ENCODE measurements at regions not wholly inside any gene's neighbourhood (a gene's known extent, or its start where the extent isn't known, plus 50 kb on each side); places are given as distances from the start of the nearest gene placed in this dataset.

GRCh38 chrX:17266136-17266535, 108.9 kb upstream of the NHS start:
- no peak overlapping the region for H3K4me3 ChIP-seq (ENCODE audit: low read depth, low read length)

GRCh38 chrX:17278961-17279360, 96.0 kb upstream of the NHS start:
- DNase-seq (ENCODE audit: low read depth): no peak
- no peak overlapping the region for H3K4me3 ChIP-seq (ENCODE audit: low read depth, low read length)
- no peak for TF ChIP-seq CTCF (IDR thresholded peaks at IDR 0.05; ENCODE audit: low read depth, low read length, missing control alignments)

More at GRCh38 chrX:17266136-17266535, 108.9 kb upstream of the NHS start:
- DNase-seq (ENCODE audit: low read depth): no peak
- no peak for TF ChIP-seq CTCF (IDR thresholded peaks at IDR 0.05; ENCODE audit: low read depth, low read length, missing control alignments)

- no peak for TF ChIP-seq CTCF (IDR thresholded peaks at IDR 0.05; ENCODE audit: low read depth, low read length, missing control alignments)
- no peak for DNase-seq (ENCODE audit: low read depth)
Observed at GRCh38 chrX:17285983-17286382, 89.0 kb upstream of the NHS start.

GRCh38 chrX:17291171-17291900, 83.7 kb upstream of the NHS start:
- no peak overlapping the region for H3K4me3 ChIP-seq (ENCODE audit: low read depth, low read length)
- no peak for DNase-seq (ENCODE audit: low read depth)
- TF ChIP-seq CTCF (IDR thresholded peaks at IDR 0.05; ENCODE audit: low read depth, low read length, missing control alignments): no peak

More at GRCh38 chrX:17285983-17286382, 89.0 kb upstream of the NHS start:
- no peak overlapping the region for H3K4me3 ChIP-seq (ENCODE audit: low read depth, low read length)

GRCh38 chrX:17292111-17292527, 82.9 kb upstream of the NHS start:
- no peak for TF ChIP-seq CTCF (IDR thresholded peaks at IDR 0.05; ENCODE audit: low read depth, low read length, missing control alignments)
- no peak overlapping the region for H3K4me3 ChIP-seq (ENCODE audit: low read depth, low read length)
- no peak for DNase-seq (ENCODE audit: low read depth)

- H3K4me3 ChIP-seq (ENCODE audit: low read depth, low read length): no peak overlapping the region
- TF ChIP-seq CTCF (IDR thresholded peaks at IDR 0.05; ENCODE audit: low read depth, low read length, missing control alignments): no peak
- DNase-seq (ENCODE audit: low read depth): no peak
Observed at GRCh38 chrX:17294561-17294960, 80.4 kb upstream of the NHS start.

- no peak overlapping the region for H3K4me3 ChIP-seq (ENCODE audit: low read depth, low read length)
- no peak for TF ChIP-seq CTCF (IDR thresholded peaks at IDR 0.05; ENCODE audit: low read depth, low read length, missing control alignments)
- DNase-seq (ENCODE audit: low read depth): no peak
Observed at GRCh38 chrX:17295791-17296190, 79.2 kb upstream of the NHS start.
